ENCODE measurements at regions not wholly inside any gene's neighbourhood (a gene's known extent, or its start where the extent isn't known, plus 50 kb on each side); places are given as distances from the start of the nearest gene placed in this dataset.

DNA sequence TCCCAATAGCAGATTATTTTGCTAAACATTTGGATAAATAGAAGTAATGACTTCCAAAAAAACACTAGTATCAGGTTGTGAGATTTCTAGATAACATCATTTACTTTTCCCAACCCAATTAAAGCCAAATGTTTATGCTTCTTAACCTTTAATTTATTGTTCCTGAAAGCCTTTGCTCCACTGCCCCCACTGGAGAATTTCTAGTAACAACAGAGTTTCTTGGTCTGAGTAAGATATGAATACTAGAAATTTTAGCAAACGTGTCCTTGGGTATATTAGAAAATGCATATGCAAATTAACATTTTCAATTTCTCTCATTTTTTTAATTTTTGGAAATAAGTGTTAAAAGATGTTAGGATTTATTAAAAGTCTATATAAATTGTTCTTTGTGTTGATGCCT, 958.0 kb upstream of the PHF14 start:
- TF ChIP-seq, protein P1, sequence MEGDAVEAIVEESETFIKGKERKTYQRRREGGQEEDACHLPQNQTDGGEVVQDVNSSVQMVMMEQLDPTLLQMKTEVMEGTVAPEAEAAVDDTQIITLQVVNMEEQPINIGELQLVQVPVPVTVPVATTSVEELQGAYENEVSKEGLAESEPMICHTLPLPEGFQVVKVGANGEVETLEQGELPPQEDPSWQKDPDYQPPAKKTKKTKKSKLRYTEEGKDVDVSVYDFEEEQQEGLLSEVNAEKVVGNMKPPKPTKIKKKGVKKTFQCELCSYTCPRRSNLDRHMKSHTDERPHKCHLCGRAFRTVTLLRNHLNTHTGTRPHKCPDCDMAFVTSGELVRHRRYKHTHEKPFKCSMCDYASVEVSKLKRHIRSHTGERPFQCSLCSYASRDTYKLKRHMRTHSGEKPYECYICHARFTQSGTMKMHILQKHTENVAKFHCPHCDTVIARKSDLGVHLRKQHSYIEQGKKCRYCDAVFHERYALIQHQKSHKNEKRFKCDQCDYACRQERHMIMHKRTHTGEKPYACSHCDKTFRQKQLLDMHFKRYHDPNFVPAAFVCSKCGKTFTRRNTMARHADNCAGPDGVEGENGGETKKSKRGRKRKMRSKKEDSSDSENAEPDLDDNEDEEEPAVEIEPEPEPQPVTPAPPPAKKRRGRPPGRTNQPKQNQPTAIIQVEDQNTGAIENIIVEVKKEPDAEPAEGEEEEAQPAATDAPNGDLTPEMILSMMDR (IDR thresholded peaks at IDR 0.05; ENCODE audit: control insufficient read depth, insufficient read depth, low read depth, low read length, missing control alignments), result no peak
- no peak for DNase-seq (ENCODE audit: low read depth)
- H3K4me3 ChIP-seq (ENCODE audit: control insufficient read depth, low read depth, low read length), result no peak overlapping the region

- TF ChIP-seq, protein P1 (IDR thresholded peaks at IDR 0.05; ENCODE audit: control insufficient read depth, insufficient read depth, low read depth, low read length, missing control alignments), result no peak
- no peak overlapping the region for H3K4me3 ChIP-seq (ENCODE audit: control insufficient read depth, low read depth, low read length)
- no peak for DNase-seq (ENCODE audit: low read depth)
Measured at GRCh38 chr7:10022480-10022879, 951.2 kb upstream of the PHF14 start.

- DNase-seq (ENCODE audit: low read depth), result no peak
- H3K4me3 ChIP-seq (ENCODE audit: control insufficient read depth, low read depth, low read length), result no peak overlapping the region
- TF ChIP-seq, protein P1 (IDR thresholded peaks at IDR 0.05; ENCODE audit: control insufficient read depth, insufficient read depth, low read depth, low read length, missing control alignments), result no peak
Measured at GRCh38 chr7:10022957-10023356, 950.7 kb upstream of the PHF14 start.

- H3K4me3 ChIP-seq (ENCODE audit: control insufficient read depth, low read depth, low read length), result no peak overlapping the region
- TF ChIP-seq, protein P1 (IDR thresholded peaks at IDR 0.05; ENCODE audit: control insufficient read depth, insufficient read depth, low read depth, low read length, missing control alignments), result no peak
Measured at GRCh38 chr7:10034843-10035556, 938.7 kb upstream of the PHF14 start.

GRCh38 chr7:10036693-10037092, 937.0 kb upstream of the PHF14 start:
- TF ChIP-seq, protein P1 (IDR thresholded peaks at IDR 0.05; ENCODE audit: control insufficient read depth, insufficient read depth, low read depth, low read length, missing control alignments), result no peak
- H3K4me3 ChIP-seq (ENCODE audit: control insufficient read depth, low read depth, low read length), result no peak overlapping the region
- DNase-seq (ENCODE audit: low read depth), result no peak

More at GRCh38 chr7:10034843-10035556, 938.7 kb upstream of the PHF14 start:
- DNase-seq (ENCODE audit: low read depth), result no peak

DNA sequence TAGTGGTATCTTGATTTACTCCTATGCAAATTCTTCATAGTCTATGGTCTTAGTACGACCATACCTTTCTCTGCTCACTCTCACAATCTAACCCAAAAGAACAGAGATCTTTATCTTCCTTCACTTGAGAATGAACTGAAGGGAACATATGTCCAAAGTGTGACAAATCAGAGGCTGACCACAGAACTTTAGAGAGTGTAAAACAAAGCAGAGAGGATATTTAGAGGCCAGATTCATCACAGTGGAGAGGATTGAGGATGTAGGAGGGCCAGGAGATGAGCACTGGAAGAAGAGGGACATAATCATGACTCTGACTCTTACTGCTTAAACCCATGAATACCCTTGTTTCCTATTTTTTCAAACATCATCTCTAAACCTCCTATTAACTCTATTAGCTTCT, 935.3 kb upstream of the PHF14 start:
- TF ChIP-seq, protein P1 (IDR thresholded peaks at IDR 0.05; ENCODE audit: control insufficient read depth, insufficient read depth, low read depth, low read length, missing control alignments), result no peak
- no peak overlapping the region for H3K4me3 ChIP-seq (ENCODE audit: control insufficient read depth, low read depth, low read length)
- no peak for DNase-seq (ENCODE audit: low read depth)

Data from AG09309 (cell line).